ENCODE measurements at regions not wholly inside any gene's neighbourhood (a gene's known extent, or its start where the extent isn't known, plus 50 kb on each side); places are given as distances from the start of the nearest gene placed in this dataset.

DNA sequence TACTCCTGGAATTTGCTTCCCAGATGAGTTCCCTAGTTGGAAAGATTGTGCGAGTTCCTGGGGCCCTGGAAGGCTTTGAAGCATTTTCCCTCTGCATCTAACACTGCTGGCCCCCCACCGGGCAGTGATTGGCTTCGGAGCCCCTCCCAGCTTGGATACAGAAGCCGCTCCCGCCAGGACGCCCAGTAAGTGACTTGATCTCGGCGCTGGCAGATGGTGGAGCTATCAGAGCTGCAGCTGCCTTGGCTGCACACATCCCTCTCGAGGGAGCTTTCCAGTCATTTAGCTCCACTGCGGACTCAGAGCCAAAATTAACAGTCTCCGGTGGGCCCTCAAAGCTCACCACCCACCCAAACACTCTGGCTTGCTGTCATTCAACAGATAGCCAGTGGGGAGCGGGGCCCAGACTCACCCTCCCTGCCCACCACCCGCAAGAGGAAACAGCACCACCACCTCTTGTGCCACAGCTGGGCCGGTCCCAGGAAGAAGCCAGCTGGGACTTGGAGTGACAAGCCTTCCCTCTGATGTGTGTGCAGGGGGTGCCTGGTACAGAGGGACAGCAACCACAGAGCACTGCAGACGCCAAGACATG is 162.3 kb downstream of the TRIM29 start:
- H3K4me1 Mint-ChIP-seq: peaks cover 7% of the 10 kb centered on the region
- H3K9me3 Mint-ChIP-seq: no peaks in the 10 kb centered on the region
- TF ChIP-seq, protein P1, sequence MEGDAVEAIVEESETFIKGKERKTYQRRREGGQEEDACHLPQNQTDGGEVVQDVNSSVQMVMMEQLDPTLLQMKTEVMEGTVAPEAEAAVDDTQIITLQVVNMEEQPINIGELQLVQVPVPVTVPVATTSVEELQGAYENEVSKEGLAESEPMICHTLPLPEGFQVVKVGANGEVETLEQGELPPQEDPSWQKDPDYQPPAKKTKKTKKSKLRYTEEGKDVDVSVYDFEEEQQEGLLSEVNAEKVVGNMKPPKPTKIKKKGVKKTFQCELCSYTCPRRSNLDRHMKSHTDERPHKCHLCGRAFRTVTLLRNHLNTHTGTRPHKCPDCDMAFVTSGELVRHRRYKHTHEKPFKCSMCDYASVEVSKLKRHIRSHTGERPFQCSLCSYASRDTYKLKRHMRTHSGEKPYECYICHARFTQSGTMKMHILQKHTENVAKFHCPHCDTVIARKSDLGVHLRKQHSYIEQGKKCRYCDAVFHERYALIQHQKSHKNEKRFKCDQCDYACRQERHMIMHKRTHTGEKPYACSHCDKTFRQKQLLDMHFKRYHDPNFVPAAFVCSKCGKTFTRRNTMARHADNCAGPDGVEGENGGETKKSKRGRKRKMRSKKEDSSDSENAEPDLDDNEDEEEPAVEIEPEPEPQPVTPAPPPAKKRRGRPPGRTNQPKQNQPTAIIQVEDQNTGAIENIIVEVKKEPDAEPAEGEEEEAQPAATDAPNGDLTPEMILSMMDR (conservative IDR thresholded peaks at IDR 0.05): no peak
- H3K36me3 Mint-ChIP-seq (ENCODE audit: low read depth): no peaks in the 10 kb centered on the region
- DNase-seq (ENCODE audit: low read depth, low spot score): no peak
- peak overlapping the region; percentile 12 for H3K27ac Mint-ChIP-seq (ENCODE audit: unreplicated experiment)
- H3K27me3 Mint-ChIP-seq (ENCODE audit: low read depth): peaks cover 8% of the 10 kb centered on the region
- no peak overlapping the region for H3K4me3 Mint-ChIP-seq

DNA sequence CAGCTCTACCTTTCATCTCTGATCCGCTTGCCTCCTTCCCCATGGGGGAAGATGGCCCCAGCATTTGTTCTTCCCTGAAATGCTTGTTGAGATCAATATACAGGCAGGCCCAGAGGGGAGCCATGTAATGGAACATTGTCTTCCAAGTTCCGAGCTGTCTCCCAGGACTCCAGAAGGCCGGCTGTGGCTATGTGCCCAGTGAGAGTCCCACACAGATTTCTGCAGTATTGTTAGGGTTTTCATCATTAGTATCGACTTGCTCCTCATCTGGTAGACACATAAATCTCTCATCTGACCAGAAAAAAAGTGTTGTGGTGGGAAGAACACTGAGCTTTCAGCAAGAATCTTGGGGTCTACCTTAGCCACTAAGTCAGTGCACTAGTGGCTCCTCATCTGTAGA is 163.4 kb downstream of the TRIM29 start:
- peaks cover 10% of the 10 kb centered on the region for H3K27me3 Mint-ChIP-seq (ENCODE audit: low read depth)
- TF ChIP-seq, protein P1 (conservative IDR thresholded peaks at IDR 0.05): no peak
- H3K4me3 Mint-ChIP-seq: no peak overlapping the region
- H3K27ac Mint-ChIP-seq (ENCODE audit: unreplicated experiment): no peak overlapping the region
- no peaks in the 10 kb centered on the region for H3K36me3 Mint-ChIP-seq (ENCODE audit: low read depth)
- no peaks in the 10 kb centered on the region for H3K9me3 Mint-ChIP-seq
- DNase-seq (ENCODE audit: low read depth, low spot score): no peak
- H3K4me1 Mint-ChIP-seq: peaks cover 9% of the 10 kb centered on the region

DNA sequence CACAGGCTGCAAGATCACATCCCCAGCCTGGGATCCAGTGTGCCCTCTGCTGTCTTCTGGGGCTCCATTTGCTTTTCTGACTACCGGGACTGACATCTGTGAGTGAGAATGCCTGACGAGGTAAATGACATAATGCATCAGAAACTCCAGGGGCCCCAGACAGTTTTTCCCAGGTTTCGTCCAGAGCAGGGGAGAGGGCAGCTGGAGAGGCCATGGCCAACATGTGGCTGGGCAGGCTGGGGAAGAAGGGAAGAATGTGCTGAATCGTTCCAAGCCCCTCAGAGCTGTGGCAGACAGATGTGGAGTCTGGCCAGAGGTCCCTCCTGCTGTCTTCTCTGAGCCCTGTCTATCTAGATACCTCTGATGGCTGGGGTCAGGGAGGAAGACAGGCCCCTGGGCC is 163.9 kb downstream of the TRIM29 start:
- H3K27me3 Mint-ChIP-seq (ENCODE audit: low read depth): peaks cover 12% of the 10 kb centered on the region

DNA sequence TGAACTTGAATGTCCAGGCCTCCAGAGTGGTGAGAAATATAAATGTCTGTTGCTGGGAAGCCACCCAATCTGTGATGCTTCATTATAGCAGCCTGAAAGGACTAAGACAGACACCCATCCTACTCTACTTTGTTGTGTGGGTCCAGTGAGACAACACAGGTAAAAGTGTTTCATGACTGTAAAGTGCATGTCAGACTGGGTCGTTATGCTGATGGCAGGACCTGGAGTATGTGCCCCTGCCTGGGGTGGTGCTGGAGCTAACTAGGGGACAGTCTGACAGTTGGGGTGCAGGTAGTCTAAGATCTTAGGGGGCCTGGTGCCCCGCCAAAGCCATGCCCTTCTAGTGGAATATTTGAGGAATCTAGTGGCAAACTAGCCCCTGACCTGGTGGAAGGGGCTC is 165.6 kb downstream of the TRIM29 start:
- Mint-ChIP-seq H3K27ac (ENCODE audit: unreplicated experiment) (no peak overlapping the region), H3K27me3 (ENCODE audit: low read depth) (peaks cover 12% of the 10 kb centered on the region), H3K9me3 (peaks cover 3% of the 10 kb centered on the region), H3K4me1 (peaks cover 9% of the 10 kb centered on the region), H3K36me3 (ENCODE audit: low read depth) (no peaks in the 10 kb centered on the region), H3K4me3 (no peak overlapping the region)
- TF ChIP-seq, protein P1 (conservative IDR thresholded peaks at IDR 0.05): no peak
- no peak for DNase-seq (ENCODE audit: low read depth, low spot score)

More for the DNA sequence above, 163.9 kb downstream of the TRIM29 start:
- no peak for DNase-seq (ENCODE audit: low read depth, low spot score)
- H3K9me3 Mint-ChIP-seq: no peaks in the 10 kb centered on the region
- no peaks in the 10 kb centered on the region for H3K36me3 Mint-ChIP-seq (ENCODE audit: low read depth)
- TF ChIP-seq, protein P1 (conservative IDR thresholded peaks at IDR 0.05): no peak
- H3K4me1 Mint-ChIP-seq: peaks cover 9% of the 10 kb centered on the region
- H3K27ac Mint-ChIP-seq (ENCODE audit: unreplicated experiment): no peak overlapping the region
- H3K4me3 Mint-ChIP-seq: no peak overlapping the region

DNA sequence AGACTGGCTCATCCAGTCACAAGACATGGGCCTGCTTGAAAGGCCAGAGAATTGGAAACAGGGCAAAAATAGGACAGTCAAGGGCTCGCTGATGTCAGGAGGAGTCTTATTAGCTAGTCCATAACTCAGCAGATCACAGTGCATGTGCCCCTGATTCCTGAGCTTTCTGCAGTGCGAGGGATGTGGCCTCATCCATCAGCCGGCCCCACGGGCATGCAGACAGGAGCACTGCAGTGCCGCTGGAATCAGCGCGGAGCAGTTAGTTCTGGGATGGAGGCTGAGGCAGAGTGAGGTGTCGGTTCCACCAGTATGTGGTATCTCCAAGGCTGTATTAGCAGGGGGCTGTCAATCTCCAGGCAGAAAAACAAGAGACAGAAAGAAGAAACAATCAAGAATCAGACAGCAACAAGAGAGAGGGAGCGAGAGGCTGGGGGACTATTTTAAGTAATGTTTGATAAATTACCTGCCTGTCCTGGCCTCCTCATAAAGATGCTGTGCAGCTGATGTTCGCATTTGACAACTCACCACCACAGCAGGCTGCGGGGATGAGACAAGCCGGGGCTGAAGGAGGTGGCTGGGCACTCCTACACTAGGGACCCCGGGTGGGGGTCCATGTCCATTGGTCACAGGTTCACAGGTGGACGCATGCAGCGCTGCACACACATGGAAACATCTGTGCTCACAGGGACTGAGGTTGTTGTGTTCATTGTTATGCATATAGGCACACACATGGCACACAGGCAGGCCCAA is 167.2 kb downstream of the TRIM29 start:
- peaks cover 3% of the 10 kb centered on the region for H3K9me3 Mint-ChIP-seq
- H3K36me3 Mint-ChIP-seq (ENCODE audit: low read depth): no peaks in the 10 kb centered on the region
- TF ChIP-seq, protein P1 (conservative IDR thresholded peaks at IDR 0.05): no peak
- H3K4me1 Mint-ChIP-seq: peaks cover 9% of the 10 kb centered on the region
- DNase-seq (ENCODE audit: low read depth, low spot score): no peak
- H3K4me3 Mint-ChIP-seq: no peak overlapping the region
- H3K27me3 Mint-ChIP-seq (ENCODE audit: low read depth): peaks cover 12% of the 10 kb centered on the region
- H3K27ac Mint-ChIP-seq (ENCODE audit: unreplicated experiment): no peak overlapping the region
